Transverse colon (tissue), 4 donors: ENCODE measurements at regions not wholly inside any gene's neighbourhood (a gene's known extent, or its start where the extent isn't known, plus 50 kb on each side); places are given as distances from the start of the nearest gene placed in this dataset.

Source experiments
- DNase-seq: peaks from one replicate; pipeline ENCODE4 v3.0.0-alpha.2; 2019
- H3K27ac ChIP-seq, 4 donors: fragments of 200-600 bp; sonication (generic); 2 replicates each; pipeline ENCODE4 v1.5.1; 2016 to 2018; ENCODE audit warnings: inconsistent platforms in 4 of 4
- H3K27me3 ChIP-seq: fragments of 200-600 bp; sonication (generic); 2 replicates; pipeline ENCODE4 v1.5.1; 2017; ENCODE audit warnings: inconsistent platforms
- H3K36me3 ChIP-seq, 4 donors: fragments of 200-600 bp; sonication (generic); 2 replicates each; pipeline ENCODE4 v1.5.1; 2017 to 2019; ENCODE audit warnings: inconsistent platforms in 4 of 4
- H3K4me1 ChIP-seq, 4 donors: fragments of 200-600 bp; sonication (generic); 2 replicates each; pipeline ENCODE4 v1.5.1; 2017 to 2020; ENCODE audit warnings: inconsistent platforms in 4 of 4
- H3K4me3 ChIP-seq, 4 donors: fragments of 200-600 bp; sonication (generic); 1 replicate in 1 of 4; 2 replicates in 3 of 4; pipeline versions ENCODE4 v1.5.1 to v1.6.1; 2017 to 2019; ENCODE audit warnings: inconsistent platforms in 4 of 4
- H3K9me3 ChIP-seq, 2 donors: fragments of 200-600 bp; sonication (generic); 2 replicates each; pipeline ENCODE4 v1.5.1; 2017 to 2019; ENCODE audit warnings: inconsistent platforms in 2 of 2
- EP300 ChIP-seq: sonication (generic); formaldehyde crosslinking; IDR thresholded peaks from one replicate; pipeline ENCODE4 v1.6.1; 2017; ENCODE audit warnings: antibody characterized with exemption, low read depth
- POLR2A ChIP-seq: fragments of 450-650 bp; IDR thresholded peaks from one replicate; pipeline ENCODE4 v1.6.1; 2016; ENCODE audit warnings: antibody characterized with exemption, mild to moderate bottlenecking, moderate library complexity
- POLR2AphosphoS5 ChIP-seq, 3 donors: sonication (generic); formaldehyde crosslinking; IDR thresholded peaks; one replicate each; pipeline ENCODE4 v1.6.1; 2016; ENCODE audit warnings: antibody characterized with exemption in 3 of 3
- WGBS, 2 donors: methylation state at CpG; one replicate each; pipeline ENCODE4 v1.1.5; 2018; ENCODE audit warnings: low coverage in 1 of 2; 5-methylcytosine and 5-hydroxymethylcytosine counted together
- in situ Hi-C, 4 donors: fragments of 200-750 bp; cut with MboI; loops; one replicate each; pipeline versions ENCODE4 v1.15.0 to v1.15.1; 2017; ENCODE audit warnings: low sequenced_read_pairs in 3 of 4, low pct_ligation_motif_present in 1 of 4, low pct_unique_long_range_greater_than_20kb in 1 of 4
- intact Hi-C: fragments of 100-400 bp; cut with DNase I; formaldehyde crosslinking; loops from one replicate; pipeline ENCODE4 v1.15.1; 2023; ENCODE audit warnings: low total_unique reads
- TF ChIP-seq, protein P1 (sequence below), 5 experiments: fragments of 200-600 bp in 3 of 5; fragments of 450-650 bp in 2 of 5; sonication (generic) in 3 of 5; IDR thresholded peaks; 1 replicate in 2 of 5; 2 replicates in 3 of 5; pipeline ENCODE4 v1.5.1; 2016 to 2017; ENCODE audit warnings: antibody characterized with exemption in 5 of 5, inconsistent platforms in 3 of 5, mild to moderate bottlenecking in 2 of 5, moderate library complexity in 1 of 5

DNA sequence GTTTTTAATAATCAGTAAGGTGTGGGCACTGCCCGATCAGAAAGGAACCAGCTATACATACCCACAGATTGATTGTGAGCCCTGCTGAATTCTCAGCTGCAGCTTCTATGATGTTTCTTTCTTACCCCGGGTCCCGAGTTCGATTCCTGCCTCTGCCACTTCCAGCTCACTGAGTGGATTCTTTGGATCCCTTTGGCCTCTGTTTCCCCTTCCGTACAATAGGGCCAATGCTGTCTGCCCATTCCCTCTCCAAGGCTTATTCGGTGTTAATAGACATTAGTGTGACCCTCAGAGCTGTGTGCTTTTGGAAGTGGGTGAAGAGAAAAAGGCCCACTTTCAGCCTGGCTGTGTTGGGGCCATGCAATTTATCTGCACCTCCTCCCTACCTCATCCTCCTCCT is 115.8 kb downstream of the IRX5 start:
- no peak for DNase-seq
- no peaks in the 10 kb centered on the region for H3K27me3 ChIP-seq
- no peaks in the 10 kb centered on the region for H3K4me1 ChIP-seq
- H3K36me3 ChIP-seq = no peaks in the 10 kb centered on the region
- in situ Hi-C loops = no loop called here
- H3K4me3 ChIP-seq = no peak overlapping the region
- H3K27ac ChIP-seq = no peak overlapping the region
- H3K9me3 ChIP-seq = no peaks in the 10 kb centered on the region
- intact Hi-C loops = no loop called here
- 88 to 93% methylated on average over 4 to 6 of the region's 6 CpGs for WGBS, 2 donors
- TF ChIP-seq POLR2AphosphoS5 (IDR thresholded peaks at IDR 0.05) (no peak), POLR2A (no peak), EP300 (no peak)
- TF ChIP-seq, protein P1, sequence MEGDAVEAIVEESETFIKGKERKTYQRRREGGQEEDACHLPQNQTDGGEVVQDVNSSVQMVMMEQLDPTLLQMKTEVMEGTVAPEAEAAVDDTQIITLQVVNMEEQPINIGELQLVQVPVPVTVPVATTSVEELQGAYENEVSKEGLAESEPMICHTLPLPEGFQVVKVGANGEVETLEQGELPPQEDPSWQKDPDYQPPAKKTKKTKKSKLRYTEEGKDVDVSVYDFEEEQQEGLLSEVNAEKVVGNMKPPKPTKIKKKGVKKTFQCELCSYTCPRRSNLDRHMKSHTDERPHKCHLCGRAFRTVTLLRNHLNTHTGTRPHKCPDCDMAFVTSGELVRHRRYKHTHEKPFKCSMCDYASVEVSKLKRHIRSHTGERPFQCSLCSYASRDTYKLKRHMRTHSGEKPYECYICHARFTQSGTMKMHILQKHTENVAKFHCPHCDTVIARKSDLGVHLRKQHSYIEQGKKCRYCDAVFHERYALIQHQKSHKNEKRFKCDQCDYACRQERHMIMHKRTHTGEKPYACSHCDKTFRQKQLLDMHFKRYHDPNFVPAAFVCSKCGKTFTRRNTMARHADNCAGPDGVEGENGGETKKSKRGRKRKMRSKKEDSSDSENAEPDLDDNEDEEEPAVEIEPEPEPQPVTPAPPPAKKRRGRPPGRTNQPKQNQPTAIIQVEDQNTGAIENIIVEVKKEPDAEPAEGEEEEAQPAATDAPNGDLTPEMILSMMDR (IDR thresholded peaks at IDR 0.05) = no peak

DNA sequence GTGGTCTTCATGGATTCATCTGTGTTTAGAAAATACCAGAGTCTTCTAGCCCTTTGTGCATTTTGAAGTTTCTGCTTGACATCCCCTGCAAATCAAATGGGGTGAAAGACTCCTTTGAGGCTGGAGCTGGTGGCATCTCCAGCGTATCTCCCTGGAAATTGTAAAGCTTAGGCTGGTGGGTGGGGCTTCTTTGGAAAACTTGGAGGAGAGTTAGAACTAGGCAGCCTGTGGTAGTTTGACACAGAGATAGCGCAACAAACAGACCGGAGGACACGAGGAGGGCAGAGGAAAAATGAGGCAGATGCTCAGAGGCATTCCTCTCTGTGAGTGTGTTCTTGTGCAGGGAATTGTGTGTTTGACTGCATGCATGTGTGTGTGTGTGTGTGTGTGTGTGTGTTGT is 116.3 kb downstream of the IRX5 start:
- in situ Hi-C loops = no loop called here
- H3K4me3 ChIP-seq = no peak overlapping the region
- no peaks in the 10 kb centered on the region for H3K36me3 ChIP-seq
- DNase-seq = no peak
- H3K4me1 ChIP-seq = no peaks in the 10 kb centered on the region
- WGBS, 2 donors = 71% methylated on average over 4 of the region's 4 CpGs; no CpG with 5 or more reads in 1 of the 2 donors
- H3K27ac ChIP-seq = no peak overlapping the region
- TF ChIP-seq POLR2A (no peak), POLR2AphosphoS5 (IDR thresholded peaks at IDR 0.05) (no peak), EP300 (no peak)
- H3K27me3 ChIP-seq = no peaks in the 10 kb centered on the region
- intact Hi-C loops = no loop called here
- no peaks in the 10 kb centered on the region for H3K9me3 ChIP-seq

DNA sequence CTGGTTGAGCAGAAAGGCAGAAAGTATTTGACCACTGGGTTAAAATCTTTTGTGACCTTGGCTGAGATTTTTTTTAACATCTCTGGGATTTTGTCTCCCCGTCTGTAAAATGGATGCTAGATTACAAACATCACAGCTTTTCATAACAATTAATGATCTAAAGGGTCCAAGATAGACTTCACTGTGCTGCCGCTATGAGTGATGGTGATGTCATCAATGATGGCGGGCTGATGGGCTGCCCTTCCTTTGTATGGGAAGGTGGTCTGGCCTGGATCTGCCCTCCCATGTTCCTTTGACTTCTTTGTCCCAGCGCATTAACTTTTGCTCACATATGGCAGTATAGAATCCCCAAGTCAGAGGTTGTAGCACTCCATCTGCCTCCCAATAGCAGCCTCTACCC is 116.7 kb downstream of the IRX5 start:
- no peak overlapping the region for H3K27ac ChIP-seq
- no peaks in the 10 kb centered on the region for H3K36me3 ChIP-seq
- no peaks in the 10 kb centered on the region for H3K9me3 ChIP-seq
- intact Hi-C loops (no loop called here), in situ Hi-C loops (no loop called here)
- no peak overlapping the region for H3K4me3 ChIP-seq
- no peaks in the 10 kb centered on the region for H3K4me1 ChIP-seq
- DNase-seq = no peak
- 92 to 93% methylated on average over 3 to 4 of the region's 4 CpGs for WGBS, 2 donors
- TF ChIP-seq EP300 (no peak), POLR2A (no peak), POLR2AphosphoS5 (IDR thresholded peaks at IDR 0.05) (no peak)
- TF ChIP-seq, protein P1 (IDR thresholded peaks at IDR 0.05) = no peak
- H3K27me3 ChIP-seq = no peaks in the 10 kb centered on the region

DNA sequence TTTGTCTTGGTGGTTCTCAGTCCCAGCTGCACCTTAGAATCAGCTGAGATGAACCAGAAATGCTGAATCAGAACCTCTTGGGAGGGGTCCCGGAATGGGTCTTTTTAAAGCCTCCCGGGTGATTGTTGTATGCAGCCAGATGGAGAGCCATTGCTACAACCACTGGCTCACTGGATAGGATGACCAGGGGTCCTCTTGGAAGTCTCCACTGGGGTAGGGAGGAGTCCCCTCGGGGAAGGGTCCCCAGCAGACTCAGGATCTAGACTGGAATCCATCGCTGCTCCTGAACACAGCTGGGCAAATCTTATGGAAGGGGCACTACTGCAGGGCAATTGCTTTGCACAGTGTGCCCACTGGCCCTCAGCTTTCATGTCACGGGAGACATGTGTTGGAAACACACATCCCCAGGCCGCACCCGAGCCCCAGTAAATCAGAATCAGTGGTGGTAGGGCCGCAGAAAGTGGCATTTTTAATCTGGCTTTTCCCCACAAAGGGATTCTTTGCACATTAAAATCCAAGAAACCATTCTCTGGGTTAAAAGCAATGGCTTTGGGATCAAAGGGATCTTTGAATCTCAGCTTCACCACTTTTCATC is 117.3 kb downstream of the IRX5 start:
- TF ChIP-seq EP300 (no peak), POLR2A (no peak), POLR2AphosphoS5 (IDR thresholded peaks at IDR 0.05) (no peak)
- TF ChIP-seq, protein P1 (IDR thresholded peaks at IDR 0.05) = no peak
- Histone ChIP-seq H3K4me1 (no peaks in the 10 kb centered on the region), H3K4me3 (no peak overlapping the region), H3K27ac (no peak overlapping the region), H3K9me3 (no peaks in the 10 kb centered on the region), H3K27me3 (no peaks in the 10 kb centered on the region), H3K36me3 (no peaks in the 10 kb centered on the region)
- in situ Hi-C loops (no loop called here), intact Hi-C loops (no loop called here)
- WGBS, 2 donors = 84% methylated on average over 8 of the region's 8 CpGs; no CpG with 5 or more reads in 1 of the 2 donors
- no peak for DNase-seq

DNA sequence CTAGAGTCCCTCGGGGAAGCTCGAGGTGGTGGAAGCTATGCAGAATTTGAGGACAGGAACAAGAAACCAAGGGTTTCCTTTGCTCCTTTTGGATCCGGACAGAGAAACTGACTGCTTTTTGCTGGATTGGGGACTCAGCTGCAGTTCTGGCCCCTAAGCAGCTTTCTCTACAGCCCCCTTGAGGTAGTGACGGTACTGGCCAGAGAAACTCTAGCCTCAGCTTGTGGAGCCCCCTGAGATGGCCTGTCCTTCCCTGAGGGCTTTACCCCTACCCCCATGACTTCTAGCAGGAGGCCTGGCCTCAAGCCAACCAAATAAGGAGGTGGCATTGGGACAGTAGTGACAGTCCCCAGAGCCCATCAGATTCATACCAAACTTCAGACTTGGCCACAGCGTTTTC is 118.1 kb downstream of the IRX5 start:
- 78 to 86% methylated on average over 2 to 5 of the region's 5 CpGs for WGBS, 2 donors
- H3K4me3 ChIP-seq = no peak overlapping the region
- no peaks in the 10 kb centered on the region for H3K9me3 ChIP-seq
- H3K4me1 ChIP-seq = no peaks in the 10 kb centered on the region
- no peak for DNase-seq
- no peak overlapping the region for H3K27ac ChIP-seq
- in situ Hi-C loops (no loop called here), intact Hi-C loops (no loop called here)
- no peaks in the 10 kb centered on the region for H3K36me3 ChIP-seq
- TF ChIP-seq, protein P1 (IDR thresholded peaks at IDR 0.05) = no peak
- TF ChIP-seq POLR2A (no peak), POLR2AphosphoS5 (IDR thresholded peaks at IDR 0.05) (no peak), EP300 (no peak)
- H3K27me3 ChIP-seq = peaks cover under 1% of the 10 kb centered on the region
